ENCODE measurements at regions not wholly inside any gene's neighbourhood (a gene's known extent, or its start where the extent isn't known, plus 50 kb on each side); places are given as distances from the start of the nearest gene placed in this dataset.

- H3K36me3 ChIP-seq = no peaks in the 10 kb centered on the region
- H3K4me3 ChIP-seq = no peak overlapping the region
- 75 to 79% (median 79%) methylated on average over 6 of the region's 6 CpGs for WGBS, 3 donors
- peaks cover 17% of the 10 kb centered on the region for H3K4me1 ChIP-seq (ENCODE audit: insufficient read depth)
- no peak for DNase-seq
- no peak overlapping the region for H3K27ac ChIP-seq
- TF ChIP-seq EP300 (IDR thresholded peaks at IDR 0.05) (no peak), POLR2A (IDR thresholded peaks at IDR 0.05) (no peak)
- TF ChIP-seq, protein P1, sequence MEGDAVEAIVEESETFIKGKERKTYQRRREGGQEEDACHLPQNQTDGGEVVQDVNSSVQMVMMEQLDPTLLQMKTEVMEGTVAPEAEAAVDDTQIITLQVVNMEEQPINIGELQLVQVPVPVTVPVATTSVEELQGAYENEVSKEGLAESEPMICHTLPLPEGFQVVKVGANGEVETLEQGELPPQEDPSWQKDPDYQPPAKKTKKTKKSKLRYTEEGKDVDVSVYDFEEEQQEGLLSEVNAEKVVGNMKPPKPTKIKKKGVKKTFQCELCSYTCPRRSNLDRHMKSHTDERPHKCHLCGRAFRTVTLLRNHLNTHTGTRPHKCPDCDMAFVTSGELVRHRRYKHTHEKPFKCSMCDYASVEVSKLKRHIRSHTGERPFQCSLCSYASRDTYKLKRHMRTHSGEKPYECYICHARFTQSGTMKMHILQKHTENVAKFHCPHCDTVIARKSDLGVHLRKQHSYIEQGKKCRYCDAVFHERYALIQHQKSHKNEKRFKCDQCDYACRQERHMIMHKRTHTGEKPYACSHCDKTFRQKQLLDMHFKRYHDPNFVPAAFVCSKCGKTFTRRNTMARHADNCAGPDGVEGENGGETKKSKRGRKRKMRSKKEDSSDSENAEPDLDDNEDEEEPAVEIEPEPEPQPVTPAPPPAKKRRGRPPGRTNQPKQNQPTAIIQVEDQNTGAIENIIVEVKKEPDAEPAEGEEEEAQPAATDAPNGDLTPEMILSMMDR (IDR thresholded peaks at IDR 0.05) = no peak
- H3K9me3 ChIP-seq = no peaks in the 10 kb centered on the region
- intact Hi-C loops (cut with DNase I) = no loop called here
- no peaks in the 10 kb centered on the region for H3K27me3 ChIP-seq
Measured at GRCh38 chr18:10114717-10115463, 201.1 kb downstream of the VAPA start.

GRCh38 chr18:10116574-10116973 is 202.8 kb downstream of the VAPA start:
- intact Hi-C loops (cut with DNase I) = no loop called here
- Histone ChIP-seq H3K4me1 (ENCODE audit: insufficient read depth) (peaks cover 15% of the 10 kb centered on the region), H3K9me3 (no peaks in the 10 kb centered on the region), H3K27ac (no peak overlapping the region), H3K27me3 (no peaks in the 10 kb centered on the region), H3K4me3 (no peak overlapping the region), H3K36me3 (no peaks in the 10 kb centered on the region)
- TF ChIP-seq POLR2A (IDR thresholded peaks at IDR 0.05) = no peak
- TF ChIP-seq, protein P1 (IDR thresholded peaks at IDR 0.05) = no peak
- no peak for TF ChIP-seq EP300 (IDR thresholded peaks at IDR 0.05)
- no peak for DNase-seq
- WGBS, 3 donors = 93 to 97% (median 96%) methylated on average over 3 of the region's 3 CpGs

DNA sequence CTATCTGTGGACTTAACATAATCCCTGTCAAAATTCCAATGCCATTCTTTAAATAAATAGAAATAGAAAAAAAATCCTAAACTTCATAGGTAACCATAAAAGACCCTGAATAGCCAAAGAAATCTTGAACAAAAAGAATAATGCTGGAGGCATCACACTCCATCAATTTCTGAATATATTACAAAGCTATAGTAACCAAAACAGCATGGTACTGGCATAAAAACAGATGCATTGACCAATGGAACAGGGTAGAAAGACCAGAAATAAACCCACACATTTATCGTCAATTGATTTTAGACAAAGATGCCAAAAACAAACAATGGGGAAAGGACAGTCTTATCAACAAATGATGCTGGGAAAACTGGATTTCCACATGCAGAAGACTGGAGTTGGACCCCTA is 205.7 kb downstream of the VAPA start:
- TF ChIP-seq POLR2A (IDR thresholded peaks at IDR 0.05) (no peak), EP300 (IDR thresholded peaks at IDR 0.05) (no peak)
- TF ChIP-seq, protein P1 (IDR thresholded peaks at IDR 0.05) = no peak
- H3K36me3 ChIP-seq = no peaks in the 10 kb centered on the region
- H3K27me3 ChIP-seq = no peaks in the 10 kb centered on the region
- DNase-seq = no peak
- intact Hi-C loops (cut with DNase I) = no loop called here
- H3K27ac ChIP-seq = no peak overlapping the region
- 98% methylated on average over 1 of the region's 1 CpG for WGBS, 3 donors
- H3K4me3 ChIP-seq = no peak overlapping the region
- H3K4me1 ChIP-seq (ENCODE audit: insufficient read depth) = peaks cover 3% of the 10 kb centered on the region
- H3K9me3 ChIP-seq = no peaks in the 10 kb centered on the region

GRCh38 chr18:10119991-10120390 is 206.2 kb downstream of the VAPA start:
- Histone ChIP-seq H3K4me3 (no peak overlapping the region), H3K27ac (no peak overlapping the region), H3K36me3 (no peaks in the 10 kb centered on the region), H3K9me3 (no peaks in the 10 kb centered on the region), H3K4me1 (ENCODE audit: insufficient read depth) (peaks cover 7% of the 10 kb centered on the region), H3K27me3 (no peaks in the 10 kb centered on the region)
- intact Hi-C loops (cut with DNase I) = no loop called here
- whole genome bisulfite sequencing, 3 donors = 81 to 99% (median 87%) methylated on average over 1 of the region's 1 CpG
- TF ChIP-seq POLR2A (IDR thresholded peaks at IDR 0.05) (no peak), EP300 (IDR thresholded peaks at IDR 0.05) (no peak)
- TF ChIP-seq, protein P1 (IDR thresholded peaks at IDR 0.05) = no peak
- DNase-seq = no peak

Measured in ovary (tissue), 7 donors.